ENCODE measurements at regions not wholly inside any gene's neighbourhood (a gene's known extent, or its start where the extent isn't known, plus 50 kb on each side); places are given as distances from the start of the nearest gene placed in this dataset.
A peak's percentile ranks its signal among the peaks of the same experiment; 100 is the strongest.

- no peaks in the 10 kb centered on the region for H3K9me3 ChIP-seq
- TF ChIP-seq CTCF (IDR thresholded peaks at IDR 0.05), result no peak
- H3K27me3 ChIP-seq, result no peaks in the 10 kb centered on the region
- H3K27ac ChIP-seq, result peak overlapping the region; percentile 82
- no peak overlapping the region for H3K4me3 ChIP-seq
- H3K36me3 ChIP-seq, result no peaks in the 10 kb centered on the region
- peak overlapping the region in 1 of 2 donors; percentile 55 for H3K9ac ChIP-seq (ENCODE audit: low read depth in 2 of 2, low read length in 2 of 2)
- DNase-seq, result peak; percentile 80
- intact Hi-C loops (cut with DNase I), result loop anchor here (5.0 to 10.0 kb wide), 2 partner anchors 130 to 212 kb away; no protein-coding TSS in a partner anchor
- H3K4me1 ChIP-seq, result no peaks in the 10 kb centered on the region
Observed at GRCh38 chr7:112572669-112573301, 92.0 kb downstream of the LSMEM1 start.

GRCh38 chr7:112573302-112574039 is 92.7 kb downstream of the LSMEM1 start:
- Histone ChIP-seq H3K27me3 (no peaks in the 10 kb centered on the region), H3K27ac (peak overlapping the region; percentile 82), H3K36me3 (no peaks in the 10 kb centered on the region), H3K9me3 (no peaks in the 10 kb centered on the region), H3K4me1 (no peaks in the 10 kb centered on the region), H3K4me3 (no peak overlapping the region), H3K9ac (ENCODE audit: low read depth in 2 of 2, low read length in 2 of 2) (peak overlapping the region in 1 of 2 donors; percentile 55)
- intact Hi-C loops (cut with DNase I), result loop anchor here (5.0 to 10.0 kb wide), 2 partner anchors 129 to 211 kb away; no protein-coding TSS in a partner anchor
- DNase-seq, result peak; percentile 54
- no peak for TF ChIP-seq CTCF (IDR thresholded peaks at IDR 0.05)

- H3K27me3 ChIP-seq, result no peaks in the 10 kb centered on the region
- no peaks in the 10 kb centered on the region for H3K36me3 ChIP-seq
- H3K4me3 ChIP-seq, result no peak overlapping the region
- peak overlapping the region; percentile 82 for H3K27ac ChIP-seq
- no peaks in the 10 kb centered on the region for H3K4me1 ChIP-seq
- no peak overlapping the region for H3K9ac ChIP-seq (ENCODE audit: low read depth in 2 of 2, low read length in 2 of 2)
- intact Hi-C loops (cut with DNase I), result loop anchor here (10.0 kb wide), 1 partner anchor 209 kb away; no protein-coding TSS in a partner anchor
- DNase-seq, result no peak
- no peak for TF ChIP-seq CTCF (IDR thresholded peaks at IDR 0.05)
- no peaks in the 10 kb centered on the region for H3K9me3 ChIP-seq
Observed at GRCh38 chr7:112575864-112576263, 95.1 kb downstream of the LSMEM1 start.

GRCh38 chr7:112579388-112579787 is 98.6 kb downstream of the LSMEM1 start:
- Histone ChIP-seq H3K36me3 (no peaks in the 10 kb centered on the region), H3K4me1 (no peaks in the 10 kb centered on the region), H3K4me3 (no peak overlapping the region), H3K9ac (ENCODE audit: low read depth in 2 of 2, low read length in 2 of 2) (no peak overlapping the region), H3K27ac (no peak overlapping the region), H3K9me3 (no peaks in the 10 kb centered on the region), H3K27me3 (no peaks in the 10 kb centered on the region)
- intact Hi-C loops (cut with DNase I), result loop anchor here (10.0 kb wide), 1 partner anchor 205 kb away; no protein-coding TSS in a partner anchor
- no peak for DNase-seq
- TF ChIP-seq CTCF (IDR thresholded peaks at IDR 0.05), result no peak

- no peak for TF ChIP-seq CTCF (IDR thresholded peaks at IDR 0.05)
- Histone ChIP-seq H3K9ac (ENCODE audit: low read depth in 2 of 2, low read length in 2 of 2) (no peak overlapping the region), H3K27me3 (no peaks in the 10 kb centered on the region), H3K9me3 (no peaks in the 10 kb centered on the region), H3K4me1 (no peaks in the 10 kb centered on the region), H3K4me3 (no peak overlapping the region), H3K27ac (no peak overlapping the region), H3K36me3 (no peaks in the 10 kb centered on the region)
- intact Hi-C loops (cut with DNase I), result no loop called here
- no peak for DNase-seq
Observed at GRCh38 chr7:112580717-112581435, 100.1 kb downstream of the LSMEM1 start.

Measured in colonic mucosa (tissue), 4 donors.